ENCODE measurements at regions not wholly inside any gene's neighbourhood (a gene's known extent, or its start where the extent isn't known, plus 50 kb on each side); places are given as distances from the start of the nearest gene placed in this dataset.

DNA sequence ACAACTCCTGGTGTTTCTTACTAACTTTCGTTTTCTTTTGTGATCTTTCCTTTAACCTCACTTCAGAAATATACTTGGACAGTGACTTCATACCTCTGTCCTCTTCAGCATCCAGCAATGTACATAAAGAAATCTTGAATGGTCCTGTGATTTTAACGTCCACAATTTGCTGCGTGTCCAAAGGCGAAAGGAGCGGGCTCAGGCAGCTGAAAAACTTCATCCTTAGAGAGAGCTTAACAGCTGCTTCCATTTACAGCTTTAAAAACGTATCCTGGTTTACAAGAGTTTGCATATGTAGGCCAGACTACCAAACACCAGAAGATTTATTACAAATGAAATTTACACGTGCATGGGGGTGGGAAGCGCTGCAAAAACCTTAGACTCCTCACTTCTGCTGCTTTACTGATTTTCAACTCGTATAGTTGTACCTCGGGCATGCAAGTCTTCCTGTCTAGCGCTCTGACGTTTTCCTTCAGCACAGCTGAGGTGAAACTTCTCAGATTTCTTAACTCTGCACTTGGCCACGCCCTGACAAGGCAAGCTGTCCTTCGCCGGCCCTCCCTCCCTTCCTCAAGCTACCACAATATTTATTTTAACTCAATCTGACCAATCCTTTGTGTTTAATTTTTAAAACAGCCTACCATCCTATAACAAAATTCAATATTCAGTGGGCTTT, 406.4 kb downstream of the FAM47A start:
- TF ChIP-seq, protein P1, sequence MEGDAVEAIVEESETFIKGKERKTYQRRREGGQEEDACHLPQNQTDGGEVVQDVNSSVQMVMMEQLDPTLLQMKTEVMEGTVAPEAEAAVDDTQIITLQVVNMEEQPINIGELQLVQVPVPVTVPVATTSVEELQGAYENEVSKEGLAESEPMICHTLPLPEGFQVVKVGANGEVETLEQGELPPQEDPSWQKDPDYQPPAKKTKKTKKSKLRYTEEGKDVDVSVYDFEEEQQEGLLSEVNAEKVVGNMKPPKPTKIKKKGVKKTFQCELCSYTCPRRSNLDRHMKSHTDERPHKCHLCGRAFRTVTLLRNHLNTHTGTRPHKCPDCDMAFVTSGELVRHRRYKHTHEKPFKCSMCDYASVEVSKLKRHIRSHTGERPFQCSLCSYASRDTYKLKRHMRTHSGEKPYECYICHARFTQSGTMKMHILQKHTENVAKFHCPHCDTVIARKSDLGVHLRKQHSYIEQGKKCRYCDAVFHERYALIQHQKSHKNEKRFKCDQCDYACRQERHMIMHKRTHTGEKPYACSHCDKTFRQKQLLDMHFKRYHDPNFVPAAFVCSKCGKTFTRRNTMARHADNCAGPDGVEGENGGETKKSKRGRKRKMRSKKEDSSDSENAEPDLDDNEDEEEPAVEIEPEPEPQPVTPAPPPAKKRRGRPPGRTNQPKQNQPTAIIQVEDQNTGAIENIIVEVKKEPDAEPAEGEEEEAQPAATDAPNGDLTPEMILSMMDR (IDR thresholded peaks at IDR 0.05) = no peak
- TF ChIP-seq POLR2A (IDR thresholded peaks at IDR 0.05) = no peak

Measured in body of pancreas (tissue), 4 donors.